DMS53 treated with DMSO at 0.1 percent for 48 hours (cell line): ENCODE measurements at regions not wholly inside any gene's neighbourhood (a gene's known extent, or its start where the extent isn't known, plus 50 kb on each side); places are given as distances from the start of the nearest gene placed in this dataset.
"Not testable (repeated sequence)": the region's sequence is repeated elsewhere in the genome, so short reads cannot be mapped to it uniquely, and the experiment has no call there.

ENCODE experiments used
- DNase-seq: peaks from one replicate; lab custom pipeline; 2025; ENCODE audit not compliant: unreplicated experiment; lab: John Stamatoyannopoulos, UW

- DNase-seq = no peak
These were observed 75.1 kb downstream of the HAUS1 start for GRCh38 chr18:46179306-46179705.

- DNase-seq = no peak
These were observed 78.6 kb downstream of the HAUS1 start for GRCh38 chr18:46182633-46183358.

GRCh38 chr18:46184296-46184695 lies 80.1 kb downstream of the HAUS1 start:
- not testable (repeated sequence) for DNase-seq

GRCh38 chr18:46184727-46185126 lies 80.5 kb downstream of the HAUS1 start:
- no peak for DNase-seq

GRCh38 chr18:46190667-46191066 lies 86.5 kb downstream of the HAUS1 start:
- DNase-seq = no peak

GRCh38 chr18:46196627-46197243 lies 92.5 kb downstream of the HAUS1 start:
- no peak for DNase-seq

GRCh38 chr18:46199515-46200147 lies 95.4 kb downstream of the HAUS1 start:
- peak; percentile 61 for DNase-seq

GRCh38 chr18:46200178-46201055 lies 96.2 kb downstream of the HAUS1 start:
- not testable (repeated sequence) for DNase-seq

GRCh38 chr18:46204143-46204542 lies 100.0 kb downstream of the HAUS1 start:
- DNase-seq = no peak

- no peak for DNase-seq
These were observed 103.8 kb downstream of the HAUS1 start for GRCh38 chr18:46207985-46208384.

GRCh38 chr18:46209161-46209560 lies 105.0 kb downstream of the HAUS1 start:
- DNase-seq = no peak

GRCh38 chr18:46211816-46212215 lies 107.6 kb downstream of the HAUS1 start:
- DNase-seq = no peak

GRCh38 chr18:46212398-46212797 lies 108.2 kb downstream of the HAUS1 start:
- no peak for DNase-seq

- peak; percentile 35 for DNase-seq
These were observed 109.1 kb downstream of the HAUS1 start for GRCh38 chr18:46213295-46213694.

GRCh38 chr18:46214435-46214834 lies 110.2 kb downstream of the HAUS1 start:
- DNase-seq = no peak

GRCh38 chr18:46215902-46216723 lies 111.9 kb downstream of the HAUS1 start:
- no peak for DNase-seq

GRCh38 chr18:46220116-46220515 lies 115.9 kb downstream of the HAUS1 start:
- DNase-seq = no peak

GRCh38 chr18:46222093-46222492 lies 117.9 kb downstream of the HAUS1 start:
- no peak for DNase-seq

GRCh38 chr18:46222710-46223360 lies 118.7 kb downstream of the HAUS1 start:
- no peak for DNase-seq
